ENCODE measurements at regions not wholly inside any gene's neighbourhood (a gene's known extent, or its start where the extent isn't known, plus 50 kb on each side); places are given as distances from the start of the nearest gene placed in this dataset.

- no peak for DNase-seq (ENCODE audit: low spot score)
- Mint-ChIP-seq H3K4me3 (ENCODE audit: unreplicated experiment) (no peak overlapping the region), H3K9me3 (ENCODE audit: unreplicated experiment) (no peaks in the 10 kb centered on the region), H3K27ac (ENCODE audit: unreplicated experiment) (no peak overlapping the region), H3K36me3 (ENCODE audit: low read depth, unreplicated experiment) (no peaks in the 10 kb centered on the region), H3K27me3 (ENCODE audit: unreplicated experiment) (peaks cover 4% of the 10 kb centered on the region), H3K4me1 (ENCODE audit: unreplicated experiment) (no peaks in the 10 kb centered on the region)
- no peak for TF ChIP-seq CTCF (IDR thresholded peaks at IDR 0.05; ENCODE audit: unreplicated experiment)
Measured at GRCh38 chr13:27847669-27848068, 55.4 kb downstream of the GSX1 start.

DNA sequence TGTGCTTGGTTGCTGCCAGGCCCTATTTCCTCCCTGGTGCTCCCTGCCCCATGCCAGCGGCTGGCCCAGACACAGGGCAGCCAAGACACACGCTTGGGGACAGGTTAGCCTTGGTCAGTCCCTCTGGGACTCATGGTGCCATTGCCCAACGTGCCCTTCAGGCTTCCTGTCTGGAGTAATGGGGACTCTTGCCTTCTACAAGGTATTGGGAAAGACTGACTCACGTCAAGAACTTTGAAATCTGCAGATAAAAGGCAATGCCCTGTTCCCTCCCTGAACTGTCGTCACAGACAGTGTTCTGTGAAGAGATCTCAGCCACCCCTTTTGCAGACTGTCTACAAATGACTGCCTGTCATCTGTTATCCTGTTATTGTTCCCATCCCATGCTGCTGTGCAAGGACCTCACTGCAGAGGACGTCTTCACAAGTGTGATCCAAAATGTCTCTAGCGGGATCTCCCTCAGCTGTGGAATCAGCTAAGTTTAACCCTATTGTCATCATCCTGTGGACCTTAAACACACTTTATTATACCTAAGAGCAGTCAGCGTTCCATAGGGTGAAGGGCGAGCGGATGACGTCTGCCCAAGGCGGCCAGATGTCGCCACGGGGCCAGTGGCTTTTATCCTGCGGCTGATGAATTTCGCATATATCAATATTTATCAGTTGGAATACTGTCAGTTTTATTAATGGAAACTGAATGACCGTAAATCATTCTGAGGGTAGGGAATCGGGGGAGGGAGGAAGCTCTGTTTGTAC lies 59.0 kb downstream of the GSX1 start:
- H3K36me3 Mint-ChIP-seq (ENCODE audit: low read depth, unreplicated experiment) = no peaks in the 10 kb centered on the region
- H3K27me3 Mint-ChIP-seq (ENCODE audit: unreplicated experiment) = peaks cover 4% of the 10 kb centered on the region
- TF ChIP-seq CTCF (IDR thresholded peaks at IDR 0.05; ENCODE audit: unreplicated experiment) = no peak
- DNase-seq (ENCODE audit: low spot score) = no peak
- H3K27ac Mint-ChIP-seq (ENCODE audit: unreplicated experiment) = no peak overlapping the region
- no peaks in the 10 kb centered on the region for H3K9me3 Mint-ChIP-seq (ENCODE audit: unreplicated experiment)
- H3K4me3 Mint-ChIP-seq (ENCODE audit: unreplicated experiment) = no peak overlapping the region
- H3K4me1 Mint-ChIP-seq (ENCODE audit: unreplicated experiment) = no peaks in the 10 kb centered on the region

DNA sequence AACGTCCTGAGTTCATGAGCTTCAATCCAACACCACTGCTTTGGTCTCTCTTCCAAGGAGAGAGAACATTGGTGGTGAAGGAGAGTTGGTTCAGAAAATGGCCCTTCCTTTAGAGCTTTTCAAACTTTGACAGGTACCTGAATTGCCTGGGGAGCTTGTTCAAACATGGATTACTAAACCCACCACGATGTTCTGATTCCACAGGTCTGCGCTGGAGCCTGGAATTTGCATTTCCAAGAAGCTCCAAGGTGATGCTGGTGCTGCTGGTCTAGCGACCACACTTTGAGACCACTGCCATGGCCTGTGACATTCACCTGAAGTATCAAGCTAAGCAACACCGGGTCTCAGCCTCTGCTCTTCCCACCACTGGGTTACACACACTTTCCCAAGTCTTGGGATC lies 60.2 kb downstream of the GSX1 start:
- Mint-ChIP-seq H3K9me3 (ENCODE audit: unreplicated experiment) (no peaks in the 10 kb centered on the region), H3K36me3 (ENCODE audit: low read depth, unreplicated experiment) (no peaks in the 10 kb centered on the region), H3K4me1 (ENCODE audit: unreplicated experiment) (no peaks in the 10 kb centered on the region), H3K4me3 (ENCODE audit: unreplicated experiment) (no peak overlapping the region), H3K27me3 (ENCODE audit: unreplicated experiment) (peaks cover 9% of the 10 kb centered on the region), H3K27ac (ENCODE audit: unreplicated experiment) (no peak overlapping the region)
- TF ChIP-seq CTCF (IDR thresholded peaks at IDR 0.05; ENCODE audit: unreplicated experiment) = no peak
- no peak for DNase-seq (ENCODE audit: low spot score)

GRCh38 chr13:27853335-27853734 lies 61.1 kb downstream of the GSX1 start:
- no peak for TF ChIP-seq CTCF (IDR thresholded peaks at IDR 0.05; ENCODE audit: unreplicated experiment)
- no peak overlapping the region for H3K27ac Mint-ChIP-seq (ENCODE audit: unreplicated experiment)
- H3K36me3 Mint-ChIP-seq (ENCODE audit: low read depth, unreplicated experiment) = no peaks in the 10 kb centered on the region
- DNase-seq (ENCODE audit: low spot score) = no peak
- no peaks in the 10 kb centered on the region for H3K4me1 Mint-ChIP-seq (ENCODE audit: unreplicated experiment)
- no peaks in the 10 kb centered on the region for H3K9me3 Mint-ChIP-seq (ENCODE audit: unreplicated experiment)
- peaks cover 9% of the 10 kb centered on the region for H3K27me3 Mint-ChIP-seq (ENCODE audit: unreplicated experiment)
- no peak overlapping the region for H3K4me3 Mint-ChIP-seq (ENCODE audit: unreplicated experiment)

GRCh38 chr13:27853861-27854260 lies 61.6 kb downstream of the GSX1 start:
- H3K36me3 Mint-ChIP-seq (ENCODE audit: low read depth, unreplicated experiment) = no peaks in the 10 kb centered on the region
- H3K9me3 Mint-ChIP-seq (ENCODE audit: unreplicated experiment) = no peaks in the 10 kb centered on the region
- H3K27me3 Mint-ChIP-seq (ENCODE audit: unreplicated experiment) = peaks cover 9% of the 10 kb centered on the region
- TF ChIP-seq CTCF (IDR thresholded peaks at IDR 0.05; ENCODE audit: unreplicated experiment) = no peak
- no peaks in the 10 kb centered on the region for H3K4me1 Mint-ChIP-seq (ENCODE audit: unreplicated experiment)
- no peak overlapping the region for H3K4me3 Mint-ChIP-seq (ENCODE audit: unreplicated experiment)
- no peak for DNase-seq (ENCODE audit: low spot score)
- H3K27ac Mint-ChIP-seq (ENCODE audit: unreplicated experiment) = no peak overlapping the region

Data from endothelial cell (in vitro differentiated cells).